HG02938 (cell line): ENCODE measurements at regions not wholly inside any gene's neighbourhood (a gene's known extent, or its start where the extent isn't known, plus 50 kb on each side); places are given as distances from the start of the nearest gene placed in this dataset.

ENCODE experiments used
- ATAC-seq: cut with Tn5 transposase; IDR thresholded peaks from one replicate; pipeline ENCODE4 v1.9.1; 2021; ENCODE audit warnings: mild to moderate bottlenecking, moderate library complexity; ENCODE audit not compliant: unreplicated experiment

DNA sequence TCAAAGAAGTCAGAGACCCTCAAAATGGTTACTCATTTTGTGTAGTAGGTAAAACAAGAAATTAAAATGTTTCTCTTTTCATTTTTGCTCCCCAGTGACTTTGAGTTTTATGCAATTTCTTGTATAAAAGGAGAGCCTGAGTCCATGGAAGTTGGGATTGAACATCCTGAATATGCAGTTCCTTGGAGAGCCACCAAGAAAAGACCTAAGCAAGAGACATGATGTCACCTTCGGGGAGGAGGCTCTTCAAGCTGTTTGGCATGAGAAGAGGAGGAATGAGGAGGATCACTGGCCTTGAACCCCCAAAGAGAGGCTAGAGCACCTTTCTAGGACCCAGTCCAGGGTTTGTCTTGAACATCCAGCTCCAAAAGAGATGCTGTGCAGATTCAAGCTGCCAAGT lies 62.3 kb upstream of the CALM2 start:
- no peak for ATAC-seq

DNA sequence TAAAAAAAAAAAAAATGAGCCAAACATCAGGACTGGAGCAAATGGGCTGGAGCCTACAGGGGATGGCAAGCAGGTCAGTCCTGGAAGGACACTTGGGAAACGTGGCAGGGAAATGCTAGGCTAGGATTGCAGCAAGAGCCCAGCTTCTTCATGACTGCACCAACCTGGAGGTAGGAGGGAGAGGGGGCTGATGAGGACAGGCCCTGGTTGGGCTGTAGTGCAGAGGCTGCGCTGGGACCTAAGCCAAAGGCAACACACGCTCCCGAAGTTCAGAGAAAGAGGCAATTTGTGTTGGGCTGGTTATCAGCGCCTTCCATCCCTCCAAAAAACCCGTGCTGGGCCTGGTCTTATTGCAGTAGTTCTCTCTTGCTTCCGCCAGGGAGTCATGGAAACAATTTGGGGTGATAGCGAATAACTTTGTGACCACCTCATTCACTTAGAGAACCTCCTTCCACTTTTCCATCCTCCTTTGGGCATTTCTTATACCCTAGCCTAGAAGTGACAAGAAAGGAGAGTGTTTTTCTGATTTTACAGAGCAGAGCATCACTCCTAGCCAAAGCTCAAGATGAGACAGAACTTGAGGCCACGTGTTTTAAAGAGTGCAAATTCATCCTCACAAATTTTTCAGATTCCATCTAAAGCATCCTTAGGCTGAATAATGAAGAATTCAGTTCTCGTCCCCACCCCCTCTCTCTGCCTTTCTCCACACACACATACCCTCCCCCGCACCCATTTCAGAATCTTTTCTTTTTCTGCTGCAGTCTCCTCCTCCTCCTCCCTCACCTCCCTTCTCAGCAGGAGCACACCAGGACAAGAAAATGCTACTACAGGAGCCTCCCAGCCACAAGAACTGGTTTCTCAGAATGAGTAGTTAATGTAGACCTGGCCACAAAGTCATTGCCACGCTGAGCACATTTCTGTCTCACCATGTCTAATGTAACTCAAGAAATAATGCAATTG lies 61.3 kb upstream of the CALM2 start:
- no peak for ATAC-seq

DNA sequence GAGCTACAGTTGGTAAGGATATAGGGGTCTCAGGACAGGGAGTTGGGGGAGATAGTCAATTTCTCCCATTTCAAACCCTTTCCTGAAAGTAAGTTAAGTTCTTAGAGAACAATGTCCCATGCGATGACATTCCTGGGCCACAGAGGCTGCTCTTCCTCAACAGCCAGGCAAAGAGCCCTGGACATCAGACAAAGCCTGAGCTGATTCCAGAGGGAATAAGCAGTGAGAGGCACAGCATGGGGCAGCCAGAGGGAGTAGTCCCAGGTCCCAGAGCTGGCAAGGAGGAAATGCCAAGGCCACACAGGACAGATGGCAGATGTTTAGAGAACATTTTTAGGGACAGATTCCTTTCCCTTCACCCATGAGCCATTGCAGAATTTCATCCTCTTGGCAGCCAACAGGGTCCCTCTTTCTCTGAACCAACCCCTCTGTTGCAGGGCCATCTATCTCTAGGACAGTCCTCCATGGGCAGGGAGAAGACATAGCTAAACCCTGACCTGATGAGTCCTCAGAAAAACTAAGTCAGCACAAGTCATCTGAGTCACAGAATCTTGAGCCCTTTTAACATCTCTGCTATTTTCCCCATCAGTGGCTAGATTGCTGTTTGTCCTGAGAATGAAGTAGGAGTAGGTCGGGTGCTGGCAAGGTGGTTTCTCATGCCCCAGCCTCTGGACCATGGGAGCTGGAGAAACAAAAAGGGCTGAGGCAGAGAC lies 60.3 kb upstream of the CALM2 start:
- ATAC-seq = no peak

DNA sequence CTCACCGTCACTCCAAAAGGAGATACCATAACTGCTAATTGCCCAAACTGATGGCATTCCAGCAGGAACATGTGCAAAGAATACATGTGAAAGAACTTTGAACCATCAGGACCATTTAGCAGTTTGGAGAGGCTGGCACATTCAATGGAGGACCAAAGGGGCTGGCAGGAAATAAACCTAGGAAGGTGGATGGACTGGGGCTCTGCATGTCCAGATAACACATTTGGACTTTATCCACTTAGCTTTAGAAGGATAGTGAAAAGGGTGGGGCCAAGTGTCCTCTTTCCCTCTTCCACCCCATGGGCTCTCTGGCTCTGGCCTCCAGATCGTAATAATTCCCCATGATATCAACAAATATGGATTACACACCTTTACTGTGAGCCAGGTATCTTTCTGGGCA lies 58.8 kb upstream of the CALM2 start:
- ATAC-seq = no peak

DNA sequence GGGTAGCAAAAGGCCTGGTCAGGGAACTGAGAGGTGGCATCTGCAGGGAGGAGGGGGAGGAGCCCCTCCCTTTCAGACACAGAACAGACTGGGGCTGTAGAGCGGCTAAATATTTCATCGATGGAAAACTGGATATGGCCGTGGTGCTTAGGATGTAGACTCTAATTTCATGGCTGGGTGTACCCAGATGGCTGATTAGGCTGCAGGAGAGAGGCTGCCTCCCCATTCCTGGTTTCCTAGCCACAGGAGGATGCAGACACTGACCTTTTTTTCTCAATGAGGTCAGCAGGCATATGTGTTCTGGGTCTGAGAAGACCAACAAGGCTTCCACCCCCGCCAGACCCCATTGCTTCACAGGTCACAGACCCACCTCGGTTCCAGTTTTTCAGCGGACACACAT lies 58.1 kb upstream of the CALM2 start:
- no peak for ATAC-seq

DNA sequence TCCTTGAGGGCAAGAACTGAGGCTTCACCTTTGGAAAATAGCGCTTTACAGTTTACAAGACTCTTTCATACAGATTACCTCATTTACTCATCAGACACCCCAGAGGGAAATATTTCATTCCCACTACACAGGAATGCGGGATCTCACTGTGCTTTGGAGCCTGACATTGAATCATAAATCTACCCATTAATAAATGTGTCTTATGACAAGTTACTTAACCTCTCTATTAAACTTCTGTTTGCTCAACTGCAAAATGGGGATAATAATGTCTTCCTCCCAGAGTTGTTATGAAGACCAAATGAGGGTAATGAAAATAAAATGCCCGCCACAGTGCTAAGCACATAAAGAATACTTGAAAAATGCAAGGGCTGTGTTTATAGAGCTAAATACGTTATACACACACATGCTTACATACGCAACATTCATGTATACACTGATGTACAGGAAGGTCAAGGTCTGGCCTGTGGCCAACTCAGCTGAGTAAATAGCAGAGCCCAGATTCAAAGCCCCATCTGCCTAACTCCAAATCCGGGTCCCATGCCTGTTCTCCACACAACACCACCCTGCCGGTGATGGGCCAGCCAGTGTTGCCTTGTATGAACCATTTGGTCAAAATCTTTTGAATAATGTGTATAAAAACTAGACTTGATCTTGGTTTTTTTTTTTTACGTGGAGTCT lies 56.6 kb upstream of the CALM2 start:
- no peak for ATAC-seq

DNA sequence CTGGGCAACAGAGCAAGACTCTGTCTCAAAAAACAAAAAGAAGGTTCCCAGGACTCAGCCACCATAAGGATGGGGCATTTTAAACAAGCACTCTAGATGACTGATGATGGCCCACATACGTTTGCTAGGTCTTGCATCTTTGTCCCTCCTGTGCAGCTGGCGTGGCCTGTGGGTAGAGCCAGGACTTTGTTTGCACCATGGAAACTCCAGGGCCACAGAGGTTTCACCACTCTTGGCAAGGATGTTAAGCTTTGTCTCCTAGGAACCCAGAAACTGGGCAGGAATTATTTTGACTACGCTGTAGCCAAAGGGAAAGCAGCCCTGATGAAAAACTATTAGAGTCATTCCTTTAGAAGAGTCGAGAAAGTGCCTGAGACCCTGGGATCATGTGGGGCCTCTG lies 54.1 kb upstream of the CALM2 start:
- ATAC-seq = no peak

DNA sequence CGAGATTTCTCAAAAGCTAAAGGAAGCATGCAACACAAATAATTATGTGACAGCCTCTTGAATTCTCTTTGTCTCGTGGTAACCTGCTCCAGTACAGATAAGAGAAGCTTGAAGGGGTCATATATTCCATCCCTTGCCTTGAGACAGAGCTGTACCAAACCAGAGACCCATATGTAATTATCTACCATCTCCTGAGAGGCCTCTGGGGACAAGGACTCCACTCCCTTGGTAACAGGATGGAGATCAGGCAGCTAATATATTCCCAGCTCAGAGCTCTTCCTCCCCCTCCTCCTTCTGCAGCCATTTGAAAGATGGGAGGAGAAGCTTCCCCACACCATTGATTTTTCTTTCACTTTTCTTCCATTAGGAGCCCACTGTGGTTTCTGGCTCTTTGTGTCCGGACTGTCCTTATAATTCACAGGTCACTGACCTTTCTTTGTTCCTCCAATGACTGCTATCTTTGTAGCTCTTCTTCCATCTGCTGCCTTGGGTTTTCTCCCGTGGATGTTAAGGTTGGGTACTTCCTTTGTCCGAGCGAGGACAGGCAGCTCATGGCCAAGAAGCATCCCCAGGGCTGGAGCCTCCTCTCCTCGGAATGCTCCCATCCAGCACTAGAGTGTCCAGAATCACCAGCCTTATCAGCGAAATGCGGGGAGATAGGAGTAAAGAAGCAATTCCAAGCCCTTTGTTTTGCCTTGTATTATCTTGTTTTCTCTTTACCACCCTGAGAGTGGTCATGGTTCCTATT lies 51.4 kb upstream of the CALM2 start:
- no peak for ATAC-seq

DNA sequence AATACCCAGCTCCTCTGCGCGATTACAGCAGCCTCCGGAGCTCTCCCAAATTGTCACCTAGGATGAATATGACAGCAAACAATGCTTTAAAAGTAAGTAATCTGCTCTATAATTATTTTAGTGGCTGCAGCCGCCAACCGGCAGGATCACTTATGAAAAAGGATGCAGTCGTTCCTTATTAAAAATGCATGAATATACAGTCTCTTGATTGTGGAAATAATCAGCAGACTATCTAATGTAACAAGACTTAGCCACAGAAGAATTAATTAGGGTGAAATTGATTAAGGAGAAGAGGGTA lies 50.6 kb upstream of the CALM2 start:
- no peak for ATAC-seq

DNA sequence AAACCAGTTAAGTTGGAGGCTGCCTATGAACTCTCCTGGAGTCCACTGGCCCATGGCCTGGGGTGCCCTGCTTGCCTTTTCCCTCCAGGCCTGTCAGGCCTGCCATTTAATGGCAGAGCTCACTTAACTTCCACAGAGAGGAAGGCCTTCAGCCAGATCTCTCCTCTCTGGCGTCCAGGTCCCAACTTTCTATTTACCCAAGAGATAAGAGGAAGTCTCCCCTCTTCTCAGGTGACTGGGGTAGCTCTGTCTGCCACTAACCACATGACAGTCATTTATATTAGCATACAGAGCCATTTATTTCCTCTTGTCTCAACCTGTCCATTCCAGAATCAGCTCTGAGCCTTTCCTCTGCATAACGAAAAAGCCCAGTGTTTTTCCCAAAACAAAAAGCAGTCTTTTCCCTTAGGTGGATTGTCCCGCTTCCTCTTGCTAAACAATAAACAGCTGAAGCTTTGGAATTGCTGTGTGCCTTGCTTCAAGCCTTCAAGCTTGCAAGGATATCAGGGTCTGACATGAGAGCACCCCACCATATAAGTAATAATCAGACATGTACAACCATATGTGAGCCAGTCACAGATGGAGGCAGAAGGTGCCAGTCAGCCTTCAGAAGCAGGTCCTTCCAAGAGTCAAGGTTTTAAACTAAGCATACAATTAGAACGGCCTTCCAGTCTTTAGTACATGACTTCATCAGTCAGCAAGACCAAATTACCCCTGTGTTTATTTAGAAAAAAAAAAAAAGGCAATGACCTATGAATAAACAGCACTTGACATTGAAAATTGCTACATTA lies 50.0 kb upstream of the CALM2 start:
- ATAC-seq = no peak
